PC-9 (cell line): ENCODE measurements at regions not wholly inside any gene's neighbourhood (a gene's known extent, or its start where the extent isn't known, plus 50 kb on each side); places are given as distances from the start of the nearest gene placed in this dataset.

Experiments
- BruUV-seq: library from RNA; stranded (reverse); fragments of 400-500 nt; replicated peaks from 2 replicates; lab custom pipeline; 2021; lab: Mats Ljungman, UMichigan
- CTCF ChIA-PET: fragments of 300-600 bp; sonication (Branson Sonifier 250); formaldehyde crosslinking; loops from one replicate; lab custom pipeline; 2022; ENCODE audit warnings: antibody characterized with exemption; lab: Charles Lee
- POLR2A ChIA-PET: fragments of 300-600 bp; sonication (Branson Sonifier 250); formaldehyde crosslinking; loops from one replicate; lab custom pipeline; 2022; ENCODE audit warnings: antibody characterized with exemption; ENCODE audit not compliant: unreplicated experiment; lab: Charles Lee
- DNase-seq, 2 experiments: peaks; one replicate each; pipeline versions ENCODE4 v3.0.0 to v3.0.0-alpha.2; 2015 to 2022; ENCODE audit warnings: mixed read lengths in 1 of 2
- H2AFZ ChIP-seq: fragments of 200-600 bp; sonication (generic); 2 replicates; pipeline ENCODE4 v1.8.1; 2017; ENCODE audit warnings: antibody characterized with exemption
- H3F3A ChIP-seq: fragments of 200-600 bp; sonication (generic); 2 replicates; pipeline ENCODE4 v1.8.1; 2017; ENCODE audit warnings: antibody characterized with exemption, mild to moderate bottlenecking, low read depth; ENCODE audit not compliant: insufficient read depth
- H3K27ac ChIP-seq: fragments of 200-600 bp; sonication (generic); 2 replicates; pipeline ENCODE4 v1.6.1; 2016; ENCODE audit warnings: mixed run types
- H3K27me3 ChIP-seq: fragments of 200-600 bp; sonication (generic); 2 replicates; pipeline ENCODE4 v1.6.1; 2016; ENCODE audit warnings: low read depth, mixed run types; ENCODE audit not compliant: insufficient read depth
- H3K36me3 ChIP-seq: fragments of 200-600 bp; sonication (generic); 2 replicates; pipeline ENCODE4 v1.6.1; 2016; ENCODE audit warnings: low read depth, mixed run types
- H3K4me1 ChIP-seq: fragments of 200-600 bp; sonication (generic); replicated peaks from 2 replicates; pipeline ENCODE4 v1.6.1; 2016; ENCODE audit warnings: mixed run types; ENCODE audit not compliant: insufficient read depth
- H3K4me2 ChIP-seq: fragments of 200-600 bp; sonication (generic); 2 replicates; pipeline ENCODE4 v1.6.1; 2017; ENCODE audit warnings: mixed run types
- H3K4me3 ChIP-seq: fragments of 200-600 bp; sonication (generic); 2 replicates; pipeline ENCODE4 v1.6.1; 2016; ENCODE audit warnings: mixed run types
- H3K79me2 ChIP-seq: fragments of 200-600 bp; sonication (generic); 2 replicates; pipeline ENCODE4 v1.6.1; 2017; ENCODE audit warnings: low read depth, mixed run types
- H3K9me2 ChIP-seq: fragments of 200-600 bp; sonication (generic); 2 replicates; pipeline ENCODE4 v1.8.1; 2017; ENCODE audit warnings: mild to moderate bottlenecking; ENCODE audit not compliant: insufficient read depth
- H3K9me3 ChIP-seq: fragments of 200-600 bp; sonication (generic); 2 replicates; pipeline ENCODE4 v1.8.1; 2016; ENCODE audit warnings: low read depth; ENCODE audit not compliant: insufficient read depth
- H4K20me1 ChIP-seq: fragments of 200-600 bp; sonication (generic); 2 replicates; pipeline ENCODE4 v1.8.1; 2017; ENCODE audit not compliant: insufficient read depth
- CTCF ChIP-seq: fragments of 200-600 bp; sonication (generic); conservative IDR thresholded peaks from 2 replicates; pipeline ENCODE4 v1.6.1; 2017; ENCODE audit warnings: mixed run types, antibody characterized with exemption, mild to moderate bottlenecking, moderate library complexity
- EZH2 ChIP-seq: fragments of 200-600 bp; sonication (generic); IDR thresholded peaks from 2 replicates; pipeline ENCODE4 v1.8.0; 2017; ENCODE audit warnings: antibody characterized with exemption, low read depth
- intact Hi-C: fragments of 100-400 bp; cut with micrococcal nuclease; formaldehyde crosslinking; loops from one replicate; pipeline ENCODE4 v1.10.0; 2022; ENCODE audit not compliant: unreplicated experiment

GRCh38 chr16:7177875-7178274 lies 154.8 kb upstream of the RBFOX1 start:
- CTCF ChIA-PET: no interaction called here
- H3K9me3 ChIP-seq: no peaks in the 10 kb centered on the region; the same call in 1 of the 2 replicates
- intact Hi-C loops: no loop called here
- H3K4me2 ChIP-seq: no peak overlapping the region
- H3K79me2 ChIP-seq: no peaks in the 10 kb centered on the region
- no peak overlapping the region for H3K27ac ChIP-seq
- DNase-seq: no peak
- BruUV-seq: no TSS peak
- TF ChIP-seq CTCF (no peak), EZH2 (no peak)
- H3K4me3 ChIP-seq: no peak overlapping the region
- no peaks in the 10 kb centered on the region for H3K4me1 ChIP-seq
- H4K20me1 ChIP-seq: no peaks in the 10 kb centered on the region
- no peak overlapping the region for H2AFZ ChIP-seq
- POLR2A ChIA-PET: no interaction called here
- H3K9me2 ChIP-seq: no peaks in the 10 kb centered on the region
- no peaks in the 10 kb centered on the region for H3F3A ChIP-seq
- H3K27me3 ChIP-seq: no peaks in the 10 kb centered on the region
- no peaks in the 10 kb centered on the region for H3K36me3 ChIP-seq

DNA sequence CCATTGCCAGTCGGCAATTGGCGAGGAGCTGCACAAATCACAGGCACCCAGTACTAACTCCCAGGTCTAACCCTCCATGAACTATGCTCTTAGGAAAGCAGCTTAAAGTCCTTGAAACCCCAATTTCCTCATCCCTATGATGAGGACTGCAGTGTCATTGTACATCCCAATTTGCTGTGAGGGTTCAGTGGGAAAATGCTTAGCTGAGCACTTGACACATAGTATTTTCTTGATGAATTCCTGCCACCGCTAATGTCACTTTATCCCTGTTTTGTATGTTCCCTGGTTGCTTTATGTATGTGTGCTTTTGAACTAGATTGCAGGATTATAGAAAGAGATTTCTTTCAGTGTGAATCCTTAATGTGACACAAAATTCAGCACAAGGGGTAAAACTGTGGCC lies 161.5 kb upstream of the RBFOX1 start:
- H3K79me2 ChIP-seq: no peaks in the 10 kb centered on the region
- DNase-seq: no peak
- no peak overlapping the region for H3K27ac ChIP-seq
- H3K9me2 ChIP-seq: no peaks in the 10 kb centered on the region
- CTCF ChIA-PET: no interaction called here
- H3K4me3 ChIP-seq: no peak overlapping the region
- no peaks in the 10 kb centered on the region for H3K27me3 ChIP-seq
- no peak overlapping the region for H3K4me2 ChIP-seq
- no peak overlapping the region for H2AFZ ChIP-seq
- no peaks in the 10 kb centered on the region for H3K4me1 ChIP-seq
- H3K9me3 ChIP-seq: no peaks in the 10 kb centered on the region; the same call in 1 of the 2 replicates
- no peaks in the 10 kb centered on the region for H4K20me1 ChIP-seq
- TF ChIP-seq CTCF: no peak
- TF ChIP-seq EZH2: no peak
- H3K36me3 ChIP-seq: no peaks in the 10 kb centered on the region
- intact Hi-C loops: no loop called here
- BruUV-seq: no TSS peak
- H3F3A ChIP-seq: no peaks in the 10 kb centered on the region
- POLR2A ChIA-PET: no interaction called here

GRCh38 chr16:7167626-7168025 lies 165.0 kb upstream of the RBFOX1 start:
- no peak for DNase-seq
- BruUV-seq: no TSS peak
- Histone ChIP-seq H3K4me2 (no peak overlapping the region), H3K36me3 (no peaks in the 10 kb centered on the region), H3F3A (no peaks in the 10 kb centered on the region), H3K4me3 (no peak overlapping the region), H3K79me2 (no peaks in the 10 kb centered on the region), H4K20me1 (no peaks in the 10 kb centered on the region), H2AFZ (no peak overlapping the region), H3K27ac (no peak overlapping the region), H3K27me3 (no peaks in the 10 kb centered on the region), H3K4me1 (no peaks in the 10 kb centered on the region), H3K9me2 (no peaks in the 10 kb centered on the region), H3K9me3 (no peaks in the 10 kb centered on the region)
- TF ChIP-seq CTCF: no peak
- no peak for TF ChIP-seq EZH2
- ChIA-PET POLR2A (no interaction called here), CTCF (no interaction called here)
- intact Hi-C loops: no loop called here
